H1 (cell line): ENCODE measurements at regions not wholly inside any gene's neighbourhood (a gene's known extent, or its start where the extent isn't known, plus 50 kb on each side); places are given as distances from the start of the nearest gene placed in this dataset.

ENCODE experiments used
- CTCF ChIA-PET: fragments of 300-600 bp; sonication (Branson Sonifier 250); formaldehyde crosslinking; loops from one replicate; lab custom pipeline; 2021; ENCODE audit not compliant: partially characterized antibody; lab: Charles Lee
- POLR2A ChIA-PET: fragments of 300-600 bp; sonication (Branson Sonifier 250); formaldehyde crosslinking; loops from one replicate; lab custom pipeline; 2021; ENCODE audit warnings: inconsistent platforms; ENCODE audit not compliant: partially characterized antibody; lab: Charles Lee
- DNase-seq, 2 experiments: peaks; one replicate each; pipeline versions ENCODE4 v3.0.0 to v3.0.0-alpha.2; 2010 to 2022; ENCODE audit warnings: low spot score in 2 of 2, low read depth in 1 of 2, mixed read lengths in 1 of 2
- FAIRE-seq: peaks from 2 replicates; lab custom pipeline; 2011; peaks lifted over from hg19 to GRCh38; lab: Jason Lieb, UNC
- H2AFZ ChIP-seq: 2 replicates; pipeline ENCODE4 v1.8.1; 2012; ENCODE audit warnings: low read length, inconsistent platforms
- H2AK5ac ChIP-seq: 2 replicates; pipeline ENCODE4 v1.6.1; 2013; ENCODE audit warnings: low read depth, low read length
- H2BK120ac ChIP-seq: replicated peaks from 2 replicates; pipeline ENCODE3; 2013; ENCODE audit warnings: low read depth, low read length, inconsistent platforms
- H2BK12ac ChIP-seq: 2 replicates; pipeline ENCODE4 v1.6.1; 2013; ENCODE audit warnings: low read depth, low read length
- H2BK15ac ChIP-seq: 2 replicates; pipeline ENCODE4 v1.6.1; 2013; ENCODE audit warnings: low read length
- H2BK20ac ChIP-seq: 2 replicates; pipeline ENCODE4 v1.6.1; 2013; ENCODE audit warnings: low read length
- H2BK5ac ChIP-seq: 2 replicates; pipeline ENCODE4 v1.6.1; 2013; ENCODE audit warnings: low read depth, low read length
- H3K14ac ChIP-seq: 2 replicates; pipeline ENCODE4 v1.6.1; 2013; ENCODE audit warnings: inconsistent platforms; ENCODE audit not compliant: insufficient read length
- H3K18ac ChIP-seq: 2 replicates; pipeline ENCODE4 v1.6.1; 2013; ENCODE audit warnings: low read length; ENCODE audit errors: extremely low read depth
- H3K23ac ChIP-seq: 2 replicates; pipeline ENCODE4 v1.6.1; 2013; ENCODE audit warnings: inconsistent platforms; ENCODE audit not compliant: insufficient read length
- H3K23me2 ChIP-seq: 2 replicates; pipeline ENCODE4 v1.6.1; 2013; ENCODE audit warnings: low read depth, low read length
- H3K27ac ChIP-seq: 2 replicates; pipeline ENCODE4 v1.6.1; 2011; ENCODE audit warnings: low read depth, low read length, inconsistent platforms
- H3K27me3 ChIP-seq, 4 experiments: replicated peaks in 1 of 4; 1 replicate in 1 of 4; 2 replicates in 3 of 4; pipeline versions ENCODE4 v1.6.1 to v1.8.1; 2011 to 2013; ENCODE audit warnings: low read length in 3 of 4, mild to moderate bottlenecking in 3 of 4, inconsistent platforms in 2 of 4, mixed read lengths in 2 of 4, moderate library complexity in 1 of 4; ENCODE audit not compliant: control insufficient read depth in 3 of 4, insufficient read depth in 3 of 4; ENCODE audit errors: extremely low read depth in 1 of 4
- H3K36me3 ChIP-seq, 4 experiments: 2 replicates each; pipeline versions ENCODE4 v1.6.1 to v1.8.1; 2011 to 2013; ENCODE audit warnings: mild to moderate bottlenecking in 4 of 4, low read length in 3 of 4, moderate library complexity in 2 of 4, control low read depth in 1 of 4, inconsistent platforms in 1 of 4; ENCODE audit not compliant: insufficient read depth in 4 of 4, control insufficient read depth in 2 of 4
- H3K4ac ChIP-seq: replicated peaks from 2 replicates; pipeline ENCODE3; 2013; ENCODE audit warnings: low read length, low read depth, mixed read lengths, inconsistent platforms; ENCODE audit not compliant: insufficient read length
- H3K4me1 ChIP-seq, 4 experiments: replicated peaks in 1 of 4; 1 replicate in 1 of 4; 2 replicates in 3 of 4; pipeline versions ENCODE4 v1.6.1 to v1.8.1; 2011 to 2013; ENCODE audit warnings: low read length in 3 of 4, inconsistent platforms in 2 of 4, mixed read lengths in 1 of 4; ENCODE audit not compliant: insufficient read depth in 4 of 4, control insufficient read depth in 3 of 4
- H3K4me2 ChIP-seq, 2 experiments: 2 replicates each; pipeline versions ENCODE4 v1.6.1 to v1.8.1; 2011 to 2013; ENCODE audit warnings: low read depth in 2 of 2, low read length in 2 of 2, control low read depth in 1 of 2, inconsistent platforms in 1 of 2, mild to moderate bottlenecking in 1 of 2; ENCODE audit not compliant: insufficient read depth in 1 of 2
- H3K4me3 ChIP-seq, 4 experiments: fragments of 200-600, 300-600 bp in 1 of 4; sonication (generic), shearing (Covaris generic), sonication (Bioruptor Twin) in 1 of 4; 2 replicates each; pipeline versions ENCODE4 v1.5.1 to v1.8.1; 2011 to 2016; ENCODE audit warnings: low read length in 4 of 4, low read depth in 3 of 4, control low read depth in 2 of 4, inconsistent platforms in 2 of 4, mild to moderate bottlenecking in 2 of 4, mixed read lengths in 1 of 4, moderate library complexity in 1 of 4; ENCODE audit not compliant: insufficient read depth in 2 of 4; ENCODE audit errors: extremely low read depth in 1 of 4
- H3K56ac ChIP-seq: replicated peaks from 2 replicates; pipeline ENCODE3; 2013; ENCODE audit warnings: low read depth, mild to moderate bottlenecking, mixed read lengths, low read length, inconsistent platforms; ENCODE audit not compliant: insufficient read length
- H3K79me1 ChIP-seq: 2 replicates; pipeline ENCODE4 v1.6.1; 2013; ENCODE audit warnings: low read depth, low read length, control low read depth
- H3K79me2 ChIP-seq, 2 experiments: 2 replicates each; pipeline versions ENCODE4 v1.6.1 to v1.8.1; 2012 to 2013; ENCODE audit warnings: low read length in 2 of 2, mild to moderate bottlenecking in 2 of 2, inconsistent platforms in 1 of 2; ENCODE audit not compliant: insufficient read depth in 2 of 2, control insufficient read depth in 1 of 2
- H3K9ac ChIP-seq, 4 experiments: replicated peaks in 1 of 4; 1 replicate in 1 of 4; 2 replicates in 3 of 4; pipeline versions ENCODE4 v1.6.1 to v1.8.1; 2011 to 2013; ENCODE audit warnings: low read depth in 3 of 4, low read length in 3 of 4, control low read depth in 2 of 4, mild to moderate bottlenecking in 2 of 4, moderate library complexity in 2 of 4, inconsistent platforms in 1 of 4; ENCODE audit errors: extremely low read depth in 1 of 4
- H3K9me3 ChIP-seq, 2 experiments: 2 replicates each; pipeline versions ENCODE4 v1.6.1 to v1.8.1; 2012 to 2013; ENCODE audit warnings: mild to moderate bottlenecking in 2 of 2, moderate library complexity in 2 of 2, control low read depth in 1 of 2, inconsistent platforms in 1 of 2, low read depth in 1 of 2, low read length in 1 of 2, mixed read lengths in 1 of 2; ENCODE audit not compliant: insufficient read depth in 2 of 2
- H4K20me1 ChIP-seq, 2 experiments: replicated peaks in 1 of 2; 2 replicates each; pipeline versions ENCODE3 to v1.8.1; 2011 to 2013; ENCODE audit warnings: inconsistent platforms in 2 of 2, low read length in 2 of 2, mild to moderate bottlenecking in 1 of 2; ENCODE audit not compliant: insufficient read depth in 2 of 2, control insufficient read depth in 1 of 2
- H4K5ac ChIP-seq: 2 replicates; pipeline ENCODE4 v1.6.1; 2013; ENCODE audit warnings: low read length, low read depth, mixed read lengths, inconsistent platforms; ENCODE audit not compliant: insufficient read length
- H4K8ac ChIP-seq: 2 replicates; pipeline ENCODE4 v1.8.0; 2013; ENCODE audit warnings: mild to moderate bottlenecking, moderate library complexity, low read length, inconsistent platforms; ENCODE audit not compliant: insufficient read depth; ENCODE audit errors: extremely low read depth
- H4K91ac ChIP-seq: replicated peaks from 2 replicates; pipeline ENCODE3; 2013; ENCODE audit warnings: low read length, mixed read lengths, inconsistent platforms; ENCODE audit not compliant: insufficient read length
- CBX5 ChIP-seq: fragments of 300-800, 300-1000 bp; sonication (generic); IDR thresholded peaks from 2 replicates; pipeline ENCODE4 v1.7.1; 2016; ENCODE audit warnings: antibody characterized with exemption, low read length, low read depth
- CHD1 ChIP-seq: IDR thresholded peaks from 2 replicates; pipeline ENCODE4 v1.6.1; 2012; ENCODE audit warnings: low read depth, low read length, improper control_type of control experiment
- CHD2 ChIP-seq: IDR thresholded peaks from 2 replicates; pipeline ENCODE4 v1.6.1; 2012; ENCODE audit warnings: low read length, improper control_type of control experiment
- E2F6 ChIP-seq: IDR thresholded peaks from 2 replicates; pipeline ENCODE4 v1.6.1; 2012; ENCODE audit warnings: inconsistent platforms
- GTF2F1 ChIP-seq: IDR thresholded peaks from 2 replicates; pipeline ENCODE4 v1.6.1; 2012; ENCODE audit warnings: low read depth, low read length, improper control_type of control experiment, borderline replicate concordance
- HDAC2 ChIP-seq, 2 experiments: fragments of 300-600 bp in 1 of 2; sonication (generic) in 1 of 2; IDR thresholded peaks; 2 replicates each; pipeline ENCODE4 v1.6.1; 2011 to 2012; ENCODE audit warnings: low read depth in 2 of 2, low read length in 2 of 2, mild to moderate bottlenecking in 2 of 2, moderate library complexity in 2 of 2, borderline replicate concordance in 1 of 2, inconsistent platforms in 1 of 2
- RFX5 ChIP-seq: IDR thresholded peaks from 2 replicates; pipeline ENCODE4 v1.6.1; 2011; ENCODE audit warnings: low read depth, low read length, improper control_type of control experiment, borderline replicate concordance
- YY1 ChIP-seq: IDR thresholded peaks from 2 replicates; pipeline ENCODE4 v1.6.1; 2011; ENCODE audit warnings: low read depth, mild to moderate bottlenecking, low read length
- WGBS, 2 experiments: shearing (Covaris generic) in 1 of 2; methylation state at CpG; one replicate each; pipeline versions ENCODE4 v1.1.6 to v1.1.7; 2013 to 2015; ENCODE audit warnings: low lambda C conversion rate in 2 of 2, mixed read lengths in 2 of 2, inconsistent platforms in 1 of 2, low coverage in 1 of 2, missing lambda C conversion rate in 1 of 2; ENCODE audit not compliant: insufficient replicate concordance in 2 of 2, insufficient coverage in 1 of 2, insufficient read length in 1 of 2; ENCODE audit errors: extremely low coverage in 1 of 2, missing lambda C conversion rate in 1 of 2; 5-methylcytosine and 5-hydroxymethylcytosine counted together

GRCh38 chr2:107607054-107607453 is 219.6 kb upstream of the RGPD4 start:
- Histone ChIP-seq H4K8ac (no peak overlapping the region), H4K5ac (no peak overlapping the region), H3K27me3 (peaks cover 0 to 1% (median 0%) of the 10 kb centered on the region in 4 experiments; a peak in 1 of 7 replicates), H3K27ac (no peak overlapping the region), H4K91ac (no peak overlapping the region), H3K23ac (no peak overlapping the region), H3K4ac (no peak overlapping the region), H3K4me1 (no peaks in the 10 kb centered on the region), H3K79me2 (no peaks in the 10 kb centered on the region), H3K14ac (no peak overlapping the region), H3K79me1 (no peaks in the 10 kb centered on the region), H3K23me2 (no peaks in the 10 kb centered on the region), H2BK20ac (no peak overlapping the region), H2AK5ac (no peak overlapping the region), H2BK15ac (no peak overlapping the region), H3K18ac (no peak overlapping the region), H4K20me1 (no peaks in the 10 kb centered on the region), H2BK12ac (no peak overlapping the region), H2AFZ (no peak overlapping the region), H2BK5ac (no peak overlapping the region), H3K4me2 (no peak overlapping the region), H3K56ac (no peak overlapping the region), H3K9ac (no peak overlapping the region), H3K9me3 (no peaks in the 10 kb centered on the region), H2BK120ac (no peak overlapping the region), H3K4me3 (no peak overlapping the region), H3K36me3 (no peaks in the 10 kb centered on the region; a peak in 1 of 8 replicates)
- POLR2A ChIA-PET: no interaction called here
- FAIRE-seq (no peak), DNase-seq (no peak)
- CTCF ChIA-PET: interaction anchor here (1.2 kb wide), 1 partner anchor 27 kb away, joined by 3 read pairs; no protein-coding TSS in a partner anchor
- 47% methylated on average over 1 of the region's 1 CpG; no CpG with 5 or more reads in 1 of the 2 experiments for WGBS, 2 experiments
- TF ChIP-seq E2F6 (no peak), YY1 (no peak), GTF2F1 (no peak), RFX5 (no peak), CHD2 (no peak), HDAC2 (IDR thresholded peaks at IDR 0.05; ENCODE audit: borderline replicate concordance in 1 of 2, low read depth in 2 of 2, low read length in 2 of 2) (no peak), CBX5 (no peak), CHD1 (no peak)
